BJ (cell line): ENCODE measurements at regions not wholly inside any gene's neighbourhood (a gene's known extent, or its start where the extent isn't known, plus 50 kb on each side); places are given as distances from the start of the nearest gene placed in this dataset.

Source experiments
- CTCF ChIA-PET: fragments of 350-600 bp; formaldehyde crosslinking; extraction: SDS; loops from one replicate; lab custom pipeline; 2021; ENCODE audit warnings: antibody characterized with exemption, inconsistent platforms; lab: Yijun Ruan, JAX
- POLR2A ChIA-PET: fragments of 300-600 bp; sonication (Branson Sonifier 250); formaldehyde crosslinking; extraction: SDS; loops from one replicate; lab custom pipeline; 2021; ENCODE audit warnings: antibody characterized with exemption; lab: Charles Lee
- DNase-seq: peaks from one replicate; pipeline ENCODE4 v3.0.0-alpha.2; 2011; ENCODE audit warnings: low read depth
- H3K27me3 ChIP-seq: 2 replicates; pipeline ENCODE4 v1.6.0; 2011; ENCODE audit warnings: low read length; ENCODE audit not compliant: control insufficient read depth, insufficient read depth
- H3K36me3 ChIP-seq: 2 replicates; pipeline ENCODE4 v1.5.1; 2011; ENCODE audit warnings: low read length; ENCODE audit not compliant: control insufficient read depth, insufficient read depth
- H3K4me3 ChIP-seq: 2 replicates; pipeline ENCODE4 v1.5.1; 2011; ENCODE audit warnings: low read depth, mild to moderate bottlenecking, control low read depth, low read length
- TF ChIP-seq, protein P1 (sequence below): IDR thresholded peaks from 2 replicates; pipeline ENCODE4 v1.5.1; 2011; ENCODE audit warnings: low read depth, mild to moderate bottlenecking, control low read depth, inconsistent platforms, low read length, moderate library complexity; ENCODE audit not compliant: insufficient read depth

DNA sequence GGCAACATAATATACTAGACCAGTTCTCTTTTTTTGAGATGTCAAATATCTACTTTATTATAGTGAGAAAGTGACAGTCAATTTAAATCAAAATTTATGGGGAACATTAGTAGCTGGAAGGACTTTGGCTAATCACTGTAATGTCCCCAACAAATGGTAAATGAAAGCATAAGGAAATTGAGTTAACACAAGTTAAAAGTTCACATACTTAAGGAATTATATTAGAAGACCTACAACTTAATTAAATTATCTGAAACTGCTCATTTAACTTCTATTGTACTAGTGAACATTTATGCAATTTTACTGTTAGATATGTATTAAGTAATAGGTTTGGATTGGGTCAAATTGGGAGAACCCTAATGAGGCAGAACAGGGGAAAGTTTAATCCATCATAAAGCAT lies 160.3 kb upstream of the TENM3 start:
- H3K27me3 ChIP-seq = no peaks in the 10 kb centered on the region
- POLR2A ChIA-PET = no interaction called here
- CTCF ChIA-PET = interaction anchor here (1.3 kb wide), 1 partner anchor 8 kb away, joined by 3 read pairs; no protein-coding TSS in a partner anchor
- H3K36me3 ChIP-seq = no peaks in the 10 kb centered on the region
- H3K4me3 ChIP-seq = no peak overlapping the region
- TF ChIP-seq, protein P1, sequence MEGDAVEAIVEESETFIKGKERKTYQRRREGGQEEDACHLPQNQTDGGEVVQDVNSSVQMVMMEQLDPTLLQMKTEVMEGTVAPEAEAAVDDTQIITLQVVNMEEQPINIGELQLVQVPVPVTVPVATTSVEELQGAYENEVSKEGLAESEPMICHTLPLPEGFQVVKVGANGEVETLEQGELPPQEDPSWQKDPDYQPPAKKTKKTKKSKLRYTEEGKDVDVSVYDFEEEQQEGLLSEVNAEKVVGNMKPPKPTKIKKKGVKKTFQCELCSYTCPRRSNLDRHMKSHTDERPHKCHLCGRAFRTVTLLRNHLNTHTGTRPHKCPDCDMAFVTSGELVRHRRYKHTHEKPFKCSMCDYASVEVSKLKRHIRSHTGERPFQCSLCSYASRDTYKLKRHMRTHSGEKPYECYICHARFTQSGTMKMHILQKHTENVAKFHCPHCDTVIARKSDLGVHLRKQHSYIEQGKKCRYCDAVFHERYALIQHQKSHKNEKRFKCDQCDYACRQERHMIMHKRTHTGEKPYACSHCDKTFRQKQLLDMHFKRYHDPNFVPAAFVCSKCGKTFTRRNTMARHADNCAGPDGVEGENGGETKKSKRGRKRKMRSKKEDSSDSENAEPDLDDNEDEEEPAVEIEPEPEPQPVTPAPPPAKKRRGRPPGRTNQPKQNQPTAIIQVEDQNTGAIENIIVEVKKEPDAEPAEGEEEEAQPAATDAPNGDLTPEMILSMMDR = no peak
- no peak for DNase-seq

DNA sequence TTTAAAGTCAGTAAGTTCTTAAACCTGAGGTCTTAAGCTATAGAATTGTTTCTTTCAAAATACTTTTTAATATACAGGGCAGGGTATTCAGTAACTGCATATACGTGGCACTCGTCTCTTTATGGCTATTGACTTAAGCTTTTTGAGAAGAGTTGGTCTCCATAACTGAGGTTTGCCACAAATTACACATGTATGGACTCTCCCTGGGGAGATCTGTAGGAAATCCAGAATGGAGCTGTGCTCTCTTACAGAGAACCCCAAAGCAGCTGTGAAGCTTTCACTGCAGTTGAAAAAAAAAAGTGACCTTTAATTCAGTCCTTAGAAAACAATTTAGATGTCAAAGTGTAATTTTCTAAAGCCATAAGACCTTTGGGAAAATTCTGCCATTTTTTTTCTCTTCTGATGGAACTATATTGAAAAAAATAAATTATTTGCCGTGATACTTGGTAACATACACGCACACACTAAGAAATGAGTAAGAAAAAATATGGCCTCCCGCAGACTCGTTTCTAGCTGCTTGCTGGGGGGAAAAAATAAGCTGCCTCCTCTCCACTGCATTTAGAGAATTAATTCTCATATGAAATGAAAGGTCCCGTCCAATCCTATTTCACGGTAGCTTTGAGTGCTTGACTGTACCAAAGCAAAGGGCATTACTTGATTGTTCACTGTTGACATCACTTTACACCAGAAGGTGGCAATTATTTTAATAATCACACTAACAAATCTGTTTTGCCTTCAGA lies 159.4 kb upstream of the TENM3 start:
- TF ChIP-seq, protein P1 = no peak
- DNase-seq = no peak
- CTCF ChIA-PET = interaction anchor here (0.7 to 0.8 kb wide), 2 partner anchors 16 to 116 kb away, joined by 3 read pairs; no protein-coding TSS in a partner anchor
- Histone ChIP-seq H3K36me3 (no peaks in the 10 kb centered on the region), H3K4me3 (no peak overlapping the region), H3K27me3 (no peaks in the 10 kb centered on the region)
- POLR2A ChIA-PET = no interaction called here

DNA sequence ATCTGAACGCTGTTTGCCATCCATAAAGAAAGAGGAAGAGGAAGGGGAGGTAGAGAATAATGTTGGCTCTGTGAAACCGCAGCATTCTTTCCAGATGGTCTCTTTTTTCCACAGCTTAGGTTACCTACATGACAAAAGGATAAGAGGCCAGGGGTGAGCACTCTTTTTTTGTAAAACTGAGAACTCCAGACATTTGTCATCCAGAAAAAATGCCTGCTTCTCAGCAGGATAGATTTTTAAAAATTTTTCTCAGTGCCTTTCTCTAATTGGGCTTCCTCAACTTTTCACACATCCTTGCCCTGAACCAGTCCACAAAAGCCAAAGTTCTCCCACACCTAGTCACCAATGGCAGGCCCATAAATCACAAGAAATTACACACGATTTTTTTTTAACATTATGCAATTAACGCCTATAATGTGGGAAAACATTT lies 158.1 kb upstream of the TENM3 start:
- Histone ChIP-seq H3K36me3 (no peaks in the 10 kb centered on the region), H3K27me3 (no peaks in the 10 kb centered on the region), H3K4me3 (no peak overlapping the region)
- TF ChIP-seq, protein P1 = no peak
- DNase-seq = peak; percentile 10
- ChIA-PET POLR2A (no interaction called here), CTCF (interaction anchor here (0.6 kb wide), 1 partner anchor 744 kb away, joined by 3 read pairs; no protein-coding TSS in a partner anchor)

DNA sequence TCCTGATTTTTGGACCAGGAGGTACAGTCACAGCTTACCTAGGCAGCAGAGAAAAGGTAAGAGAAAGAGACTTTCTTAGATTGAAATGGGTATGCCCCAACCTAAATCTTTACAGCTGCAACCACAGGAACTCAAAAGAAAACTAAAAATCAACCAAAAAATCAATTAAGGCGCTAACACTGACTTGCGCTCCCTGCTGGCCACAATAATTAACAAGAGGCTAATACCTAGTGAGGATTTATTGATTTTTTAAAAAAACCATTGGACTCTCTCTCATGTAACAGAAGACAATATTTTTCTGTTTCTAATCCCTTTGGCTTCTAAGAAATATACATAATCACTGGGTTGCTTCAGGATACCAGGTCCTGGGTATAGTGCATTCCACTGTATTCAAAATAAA lies 153.9 kb upstream of the TENM3 start:
- ChIA-PET CTCF (interaction anchor here (0.7 kb wide), 1 partner anchor 123 kb away, joined by 3 read pairs; no protein-coding TSS in a partner anchor), POLR2A (no interaction called here)
- no peaks in the 10 kb centered on the region for H3K27me3 ChIP-seq
- no peak overlapping the region for H3K4me3 ChIP-seq
- TF ChIP-seq, protein P1 = no peak
- no peaks in the 10 kb centered on the region for H3K36me3 ChIP-seq
- DNase-seq = no peak

DNA sequence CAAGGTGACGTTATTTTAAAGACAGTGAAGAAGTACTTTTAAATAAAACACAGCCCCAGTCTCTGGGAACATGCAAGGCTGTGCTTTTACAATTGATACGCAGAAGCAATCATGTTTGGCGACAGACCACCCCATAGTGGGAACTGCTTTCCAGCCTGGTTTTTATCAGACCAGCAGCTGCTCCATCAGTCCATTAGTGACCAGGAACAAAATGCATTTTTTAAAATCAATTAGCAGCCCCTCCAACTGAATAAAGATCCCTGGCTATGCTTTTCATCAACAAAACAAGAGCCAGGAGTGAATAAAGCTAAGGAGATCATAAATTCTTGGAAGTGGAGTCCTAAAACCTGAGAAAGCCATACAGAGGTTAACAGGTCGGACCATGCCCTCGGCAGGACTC lies 153.0 kb upstream of the TENM3 start:
- Histone ChIP-seq H3K27me3 (no peaks in the 10 kb centered on the region), H3K36me3 (no peaks in the 10 kb centered on the region), H3K4me3 (no peak overlapping the region)
- no peak for DNase-seq
- ChIA-PET POLR2A (no interaction called here), CTCF (no interaction called here)
- TF ChIP-seq, protein P1 = no peak
